GM18511 (cell line): ENCODE measurements at regions not wholly inside any gene's neighbourhood (a gene's known extent, or its start where the extent isn't known, plus 50 kb on each side); places are given as distances from the start of the nearest gene placed in this dataset.

Experiments used
- ATAC-seq: cut with Tn5 transposase; IDR thresholded peaks from one replicate; pipeline ENCODE4 v1.9.1; 2021; ENCODE audit warnings: mild to moderate bottlenecking, moderate library complexity; ENCODE audit not compliant: unreplicated experiment

DNA sequence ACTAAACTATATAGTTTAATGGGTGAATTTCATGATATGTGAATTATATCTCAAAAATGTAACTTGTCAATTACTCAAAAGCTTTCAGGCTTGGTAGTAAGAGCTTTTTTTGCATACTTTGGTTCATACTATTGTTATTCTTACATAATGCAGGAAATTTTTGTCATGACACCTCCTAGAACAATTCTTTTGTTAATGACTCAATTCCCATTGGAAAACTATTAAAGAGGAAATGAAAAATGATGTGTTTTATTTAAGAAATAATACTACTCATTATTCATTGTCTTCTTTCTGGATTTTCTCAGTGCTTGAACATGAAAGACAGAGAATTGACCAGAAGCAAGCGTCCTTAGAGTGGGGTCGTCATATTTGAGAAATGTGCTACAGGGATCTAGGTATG, 196.4 kb upstream of the KCNJ16 start:
- no peak for ATAC-seq

DNA sequence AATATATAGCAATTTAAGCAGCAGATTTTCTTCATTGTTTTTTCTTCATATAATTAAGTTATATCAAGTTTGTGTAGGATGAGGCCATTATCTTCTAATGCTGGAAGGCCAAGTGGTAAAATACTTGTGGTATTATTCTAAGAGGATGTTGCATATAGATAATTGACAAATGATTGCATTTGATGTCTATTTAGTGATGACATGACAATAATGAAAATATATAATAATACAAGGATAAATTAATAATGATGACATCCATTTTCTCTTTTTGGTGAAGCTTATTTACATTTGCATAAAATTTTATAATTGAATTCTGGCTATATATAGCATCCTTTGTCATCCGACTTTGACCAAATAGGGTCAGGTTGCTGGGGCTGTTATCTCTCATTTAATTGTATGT, 195.4 kb upstream of the KCNJ16 start:
- ATAC-seq: no peak

- no peak for ATAC-seq
These were observed 194.4 kb upstream of the KCNJ16 start for GRCh38 chr17:69880591-69881112.

DNA sequence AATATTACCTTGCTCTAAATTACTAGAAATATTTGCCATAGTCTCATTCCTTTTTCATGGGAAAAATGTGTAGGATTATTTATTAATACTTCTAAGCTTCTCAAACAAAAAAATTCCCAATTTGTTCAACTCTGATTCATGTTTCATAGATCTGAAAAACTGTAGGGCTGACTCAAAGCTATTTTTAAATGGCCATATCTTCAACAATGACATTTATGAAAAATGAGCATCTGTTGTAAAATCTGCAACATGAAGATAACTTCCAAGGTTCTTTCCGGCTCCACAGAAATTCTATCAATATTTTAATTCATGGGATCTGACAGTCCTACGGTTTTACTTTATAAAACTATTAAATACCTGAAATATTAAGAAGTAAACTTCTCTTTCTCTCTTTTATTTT, 192.7 kb upstream of the KCNJ16 start:
- no peak for ATAC-seq

DNA sequence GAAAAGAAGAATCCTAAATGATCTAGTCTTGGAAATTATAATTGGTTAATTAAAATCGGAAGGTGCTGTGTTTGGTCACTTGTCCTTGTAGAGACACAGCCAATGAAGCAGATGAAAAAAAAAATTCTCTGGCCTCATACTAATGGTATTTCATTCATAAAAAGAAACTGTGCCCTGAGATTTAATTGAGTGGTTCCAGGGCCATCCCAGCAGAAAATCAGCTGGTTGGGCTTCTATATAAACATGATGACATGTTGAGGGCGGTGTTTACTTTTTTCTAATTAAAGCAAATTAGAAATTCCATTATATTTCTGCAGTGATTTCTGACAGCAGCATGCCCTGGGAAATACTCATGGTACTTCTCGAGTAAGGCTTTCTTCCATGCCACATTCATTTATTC, 191.9 kb upstream of the KCNJ16 start:
- ATAC-seq: no peak

GRCh38 chr17:69884356-69884755, 190.7 kb upstream of the KCNJ16 start:
- ATAC-seq: no peak

GRCh38 chr17:69884846-69885245, 190.2 kb upstream of the KCNJ16 start:
- no peak for ATAC-seq

DNA sequence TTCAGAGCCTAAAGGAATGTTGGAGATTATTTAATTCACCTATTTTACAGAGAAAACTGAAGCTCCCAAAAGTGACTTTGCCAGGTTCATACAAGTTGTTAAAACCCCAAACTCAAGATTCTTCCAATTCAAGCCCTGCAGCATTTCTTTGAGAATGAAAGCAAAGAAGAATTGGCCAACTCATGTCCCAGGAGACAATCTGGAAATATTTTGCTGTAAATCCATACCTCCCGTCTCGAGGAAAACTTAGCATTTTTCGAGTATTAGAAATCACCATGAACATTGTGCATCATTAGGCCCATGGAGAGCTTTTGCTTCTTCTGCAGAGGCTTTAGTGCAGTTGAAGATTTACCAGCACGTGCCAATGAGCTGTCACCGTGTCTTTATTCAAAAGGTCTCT, 176.4 kb upstream of the KCNJ16 start:
- no peak for ATAC-seq

DNA sequence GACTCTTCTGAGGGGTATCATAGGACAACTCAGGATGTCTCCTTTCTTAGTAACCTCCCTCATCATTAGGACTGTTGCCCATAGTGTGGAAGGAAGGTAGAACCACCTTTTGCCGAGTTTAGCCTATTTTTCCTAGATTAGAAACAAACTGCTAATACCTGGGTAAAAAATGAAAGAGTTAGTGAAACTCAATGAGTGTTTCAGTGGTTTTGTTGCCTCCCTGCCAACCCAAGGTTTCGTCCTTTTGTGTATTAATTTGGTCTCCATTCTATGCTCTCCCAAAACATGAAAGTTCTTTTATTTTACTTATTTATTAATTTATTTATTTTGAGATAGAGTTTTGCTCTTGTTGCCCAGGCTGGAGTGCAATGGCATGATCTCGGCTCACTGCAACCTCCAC, 174.9 kb upstream of the KCNJ16 start:
- ATAC-seq: no peak

- no peak for ATAC-seq
These were observed 174.2 kb upstream of the KCNJ16 start for GRCh38 chr17:69900829-69901228.

DNA sequence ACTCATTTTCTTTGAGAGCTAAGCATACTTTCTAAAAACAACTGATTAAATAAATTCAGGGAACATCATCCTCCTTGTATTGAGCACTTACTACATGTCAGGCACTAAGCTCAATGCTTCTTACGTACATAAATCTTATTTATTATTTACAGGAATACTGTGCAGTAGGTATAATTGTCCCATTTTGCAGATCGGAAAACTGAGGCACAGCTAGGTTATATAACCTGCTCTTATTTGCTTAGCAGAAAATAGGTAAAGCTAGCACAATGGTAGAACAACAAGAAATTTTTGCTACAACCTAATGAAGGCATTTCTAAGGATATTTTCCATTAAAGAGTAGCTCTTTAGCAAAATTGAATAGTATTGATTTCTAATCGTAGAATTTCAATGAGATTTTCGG, 168.7 kb upstream of the KCNJ16 start:
- ATAC-seq: no peak

DNA sequence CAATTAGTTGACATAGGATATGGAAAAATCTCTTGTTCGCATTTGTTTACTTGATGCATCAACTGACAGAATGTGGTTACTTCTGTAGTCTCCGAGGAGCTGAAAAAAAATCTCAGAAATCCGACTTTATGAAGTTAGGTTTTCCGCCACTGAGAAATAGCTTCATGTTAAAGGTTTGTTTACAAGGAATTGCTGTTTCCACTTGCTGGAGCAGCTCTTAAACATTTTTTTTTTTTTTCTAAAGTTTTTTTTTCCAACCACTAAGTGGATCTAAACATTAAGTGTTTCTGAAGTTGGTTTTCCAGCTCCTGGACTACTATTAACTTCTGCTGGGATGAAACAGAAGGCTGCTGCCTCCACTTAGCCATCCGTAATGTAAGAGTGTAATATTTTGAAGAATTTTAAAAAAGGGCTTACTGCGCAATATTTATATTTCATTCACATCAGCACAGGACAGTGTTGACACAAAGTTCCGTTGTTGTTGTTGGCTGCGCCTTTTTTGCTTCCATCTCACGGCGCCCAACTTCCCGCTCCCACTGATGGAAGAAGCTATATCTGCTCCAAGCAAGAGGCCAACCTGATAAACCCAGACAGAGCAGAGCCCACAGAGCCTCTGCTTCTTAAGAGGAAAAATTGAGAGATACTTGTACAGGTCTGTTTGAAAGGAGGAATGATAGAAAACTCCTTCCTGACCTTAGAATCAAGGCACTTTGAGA, 167.7 kb upstream of the KCNJ16 start:
- no peak for ATAC-seq

GRCh38 chr17:69908626-69909368, 166.2 kb upstream of the KCNJ16 start:
- no peak for ATAC-seq

GRCh38 chr17:69909389-69909788, 165.6 kb upstream of the KCNJ16 start:
- no peak for ATAC-seq

DNA sequence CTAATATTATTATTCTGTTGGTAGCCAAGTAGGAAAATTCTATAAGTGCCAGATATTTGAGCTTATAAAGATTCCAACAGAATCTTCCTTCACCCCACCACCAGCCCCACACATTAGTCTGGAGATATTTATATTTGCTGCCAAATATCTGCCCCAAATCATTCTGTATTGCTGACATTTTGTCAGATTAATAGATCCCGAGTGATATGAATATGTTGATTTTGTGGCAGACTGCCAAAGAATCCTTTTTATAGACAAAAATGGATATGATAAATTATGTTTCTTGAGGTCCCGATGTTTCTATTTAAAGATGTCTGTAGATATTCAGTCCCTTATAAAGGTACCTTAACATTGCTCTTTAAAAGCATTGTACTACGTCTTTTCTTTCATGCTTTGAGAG, 162.2 kb upstream of the KCNJ16 start:
- ATAC-seq: no peak

DNA sequence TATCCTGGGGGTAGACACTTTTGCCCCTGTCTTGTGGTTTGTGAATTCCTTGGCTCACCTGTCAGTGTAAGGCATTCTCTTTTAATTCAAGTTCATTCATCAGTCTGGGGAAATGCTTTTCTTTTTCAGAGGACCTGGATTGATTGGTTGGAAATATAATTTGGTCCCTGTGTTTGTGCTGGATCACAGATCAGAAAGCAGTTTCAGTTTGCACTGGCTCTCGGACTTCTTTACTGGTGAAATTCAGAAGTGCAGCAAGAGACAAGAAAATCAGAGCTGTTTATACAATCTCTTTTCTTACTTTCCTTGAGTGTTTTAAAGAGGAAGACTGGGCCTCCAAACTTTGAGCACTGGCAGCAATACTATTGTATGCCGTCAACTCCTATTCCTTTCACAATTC, 161.8 kb upstream of the KCNJ16 start:
- ATAC-seq: no peak

GRCh38 chr17:69913616-69914015, 161.4 kb upstream of the KCNJ16 start:
- ATAC-seq: no peak

GRCh38 chr17:69914520-69914919, 160.5 kb upstream of the KCNJ16 start:
- ATAC-seq: no peak

DNA sequence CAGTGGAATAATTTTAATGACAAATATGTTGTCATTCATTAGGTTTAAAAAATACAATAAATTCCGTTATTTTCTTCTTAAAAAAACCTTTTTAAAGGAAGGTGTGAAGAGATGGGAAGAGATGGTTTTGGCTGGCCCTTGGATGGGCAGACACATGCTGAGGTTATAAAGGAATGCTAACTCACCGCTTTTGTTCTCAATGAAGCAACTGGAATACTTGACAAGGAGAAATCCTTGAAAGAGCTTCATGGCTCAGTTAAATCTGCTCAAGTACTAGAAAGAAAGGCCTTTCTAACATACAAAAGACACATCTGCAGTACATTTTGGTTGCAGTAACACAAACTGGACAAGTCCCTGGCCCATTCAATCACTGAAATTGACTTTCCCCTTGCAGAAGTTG, 158.3 kb upstream of the KCNJ16 start:
- no peak for ATAC-seq

GRCh38 chr17:69918164-69918563, 156.9 kb upstream of the KCNJ16 start:
- ATAC-seq: no peak

GRCh38 chr17:69919789-69920188, 155.2 kb upstream of the KCNJ16 start:
- no peak for ATAC-seq

GRCh38 chr17:69921046-69921445, 154.0 kb upstream of the KCNJ16 start:
- ATAC-seq: no peak
